Stimulated activated naive CD8-positive, alpha-beta T cell treated with anti-CD3 and anti-CD28 coated beads, Interleukin-15, Interleukin-2, amounts not matched to agents 100 U/mL and 50 U/mL, for 24 hours (primary cell): ENCODE measurements at regions not wholly inside any gene's neighbourhood (a gene's known extent, or its start where the extent isn't known, plus 50 kb on each side); places are given as distances from the start of the nearest gene placed in this dataset.

ENCODE experiments used
- ATAC-seq: fragments of 150-1000 bp; cut with Tn5 transposase; one replicate; pipeline ENCODE4 v1.10.0; 2021
- DNase-seq: peaks from one replicate; pipeline ENCODE4 v3.0.0; 2021

DNA sequence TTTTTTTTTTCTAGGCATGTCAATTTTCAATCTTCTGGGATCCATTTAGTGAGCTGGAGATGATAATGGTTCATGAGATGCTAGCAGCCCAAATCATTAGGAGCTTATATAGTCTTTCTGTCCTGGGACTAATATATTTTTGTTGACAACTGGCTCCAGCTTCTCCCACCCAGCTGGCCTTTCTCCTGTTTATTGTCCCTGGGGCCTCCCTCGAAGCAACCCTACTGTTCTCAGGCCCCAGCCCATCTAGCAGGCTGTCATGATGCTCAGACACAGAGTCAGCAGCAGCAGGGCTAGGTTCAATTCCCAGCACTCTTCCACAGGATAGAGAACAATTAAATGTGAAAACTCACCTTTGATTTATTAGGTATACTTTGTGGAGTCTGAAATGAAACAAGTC, 127.6 kb upstream of the MID1 start:
- no peak for ATAC-seq
- DNase-seq = no peak

DNA sequence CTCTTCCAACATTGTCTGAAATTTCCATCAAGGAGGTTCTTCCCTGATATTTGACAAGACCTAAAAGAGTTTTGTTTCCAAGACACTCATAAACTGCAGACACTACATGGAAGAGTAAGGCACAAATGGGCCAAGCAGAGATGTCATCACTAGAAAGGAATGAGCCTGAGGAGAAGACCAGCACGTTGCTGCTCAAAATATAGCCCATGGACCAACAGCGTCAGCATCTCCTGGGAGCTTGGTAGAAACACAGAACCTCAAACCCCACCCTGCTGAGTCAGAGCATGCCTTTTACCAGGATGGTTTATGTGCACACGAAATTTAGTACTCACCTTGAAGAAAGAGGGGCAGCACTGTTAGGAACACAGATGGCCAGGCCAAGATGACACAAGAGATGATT, 128.7 kb upstream of the MID1 start:
- DNase-seq (no peak), ATAC-seq (no peak)

DNA sequence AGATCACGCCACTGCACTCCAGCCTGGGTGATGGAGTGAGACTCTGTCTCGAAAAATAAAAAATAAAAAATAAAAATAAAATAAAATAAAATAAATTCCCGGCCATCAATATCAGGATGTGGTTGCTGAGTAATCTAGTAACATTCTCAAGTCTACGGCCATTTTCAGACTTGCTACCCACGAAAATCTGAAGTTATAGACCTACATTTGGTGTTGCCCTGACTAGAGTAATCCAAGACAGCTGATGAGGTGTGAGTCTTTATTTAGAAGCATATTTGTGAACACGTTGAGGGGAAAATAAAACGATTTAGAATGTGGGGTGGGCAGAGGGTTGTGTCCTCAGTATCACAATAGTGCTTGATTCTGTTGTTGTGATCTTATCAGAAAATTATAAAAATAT, 130.2 kb upstream of the MID1 start:
- ATAC-seq (no peak), DNase-seq (no peak)

DNA sequence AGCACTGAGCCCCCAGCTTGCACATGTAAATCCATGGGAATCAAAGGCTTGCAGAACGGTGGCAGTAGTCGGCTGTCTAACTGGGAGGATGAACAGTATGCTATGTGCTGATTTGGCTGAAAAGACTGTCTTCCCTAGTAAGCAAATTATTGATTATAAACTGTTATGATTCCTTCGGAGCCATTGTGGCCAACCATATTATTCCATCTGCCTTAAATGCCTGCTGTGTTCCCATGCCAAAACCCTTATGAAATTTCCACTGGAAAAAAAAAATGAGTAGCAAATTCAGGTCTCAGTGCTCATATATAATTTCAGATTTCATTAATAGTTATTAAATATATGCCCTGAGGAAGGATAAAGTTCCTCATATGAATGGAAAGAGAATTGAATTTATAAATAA, 132.7 kb upstream of the MID1 start:
- no peak for ATAC-seq
- DNase-seq = no peak

DNA sequence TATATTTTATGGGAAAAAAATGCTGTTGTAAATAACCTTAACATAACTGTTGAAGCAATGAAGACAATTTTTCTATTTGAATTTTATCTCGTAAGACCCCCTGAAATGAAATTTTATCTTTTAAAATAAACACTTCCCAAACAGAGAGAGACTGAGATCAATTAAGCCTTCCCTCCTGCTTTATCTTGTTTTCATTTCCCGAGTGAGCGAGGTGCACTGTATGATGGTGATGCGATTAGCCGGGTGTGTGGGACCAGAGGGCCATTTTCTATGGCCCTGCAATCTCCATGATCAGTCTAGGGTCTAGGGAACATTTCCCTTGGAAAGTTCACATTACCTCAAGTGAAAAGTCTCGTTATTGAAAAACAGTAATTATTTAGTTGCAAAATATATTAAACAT, 134.1 kb upstream of the MID1 start:
- DNase-seq (no peak), ATAC-seq (no peak)

DNA sequence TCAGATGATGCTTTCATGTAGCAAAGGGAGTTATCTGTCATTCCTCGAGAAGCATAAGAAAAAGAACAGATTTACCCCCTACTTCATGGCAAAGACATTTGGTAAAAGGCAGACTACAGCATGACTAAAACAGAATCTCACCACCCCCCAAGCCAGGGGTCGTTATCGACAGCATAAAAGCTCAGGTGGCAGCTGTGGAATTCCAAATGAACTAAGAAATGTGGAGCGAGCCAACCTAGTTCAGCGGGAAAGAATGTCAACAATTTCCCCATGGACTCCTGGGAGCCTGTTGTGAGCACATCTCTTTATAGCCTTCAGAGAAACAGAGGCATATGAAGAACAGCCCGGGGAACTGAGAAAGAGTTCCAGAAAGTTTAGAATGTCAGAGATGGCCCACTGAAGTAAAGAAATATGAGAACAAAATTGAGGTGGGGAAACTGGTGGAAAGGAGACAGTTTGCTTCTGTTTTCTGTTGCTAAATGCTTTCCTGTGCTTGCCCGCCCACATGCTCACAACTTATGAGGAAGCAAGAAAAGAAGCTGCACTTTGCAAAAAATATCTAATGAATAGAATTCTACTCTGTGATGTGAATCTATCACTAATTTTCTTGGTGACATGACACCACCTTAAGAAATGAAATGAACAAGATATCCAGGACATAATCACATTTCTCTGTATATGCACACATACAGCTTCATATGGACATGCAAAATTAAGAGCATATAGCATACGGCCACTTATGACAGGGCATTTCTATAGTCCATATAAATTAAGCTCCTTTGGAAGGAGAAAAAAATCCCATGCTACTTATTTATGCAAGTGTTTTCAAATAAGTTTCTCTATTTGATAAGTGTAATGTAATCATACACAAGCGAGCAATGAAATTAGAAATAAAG, 135.3 kb upstream of the MID1 start:
- ATAC-seq (no peak), DNase-seq (no peak)

DNA sequence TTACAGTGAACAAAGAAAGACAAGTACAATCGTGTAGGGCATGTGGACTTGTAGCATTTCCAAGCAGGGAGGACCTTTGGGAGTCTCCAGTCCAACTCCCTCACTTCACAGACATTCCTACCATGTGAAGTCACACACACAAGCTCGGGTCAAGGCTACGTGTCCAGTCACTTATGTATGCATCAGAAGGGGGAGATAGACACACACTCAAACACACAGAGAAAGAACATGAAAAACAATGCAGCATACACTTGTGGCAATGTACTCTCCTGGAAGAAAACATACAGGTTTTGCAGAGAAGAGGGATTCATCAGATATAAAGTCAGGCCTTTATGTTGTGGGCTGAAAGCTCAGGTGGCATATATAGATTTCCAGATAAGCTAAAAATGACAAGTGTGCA, 136.1 kb upstream of the MID1 start:
- no peak for DNase-seq
- no peak for ATAC-seq

DNA sequence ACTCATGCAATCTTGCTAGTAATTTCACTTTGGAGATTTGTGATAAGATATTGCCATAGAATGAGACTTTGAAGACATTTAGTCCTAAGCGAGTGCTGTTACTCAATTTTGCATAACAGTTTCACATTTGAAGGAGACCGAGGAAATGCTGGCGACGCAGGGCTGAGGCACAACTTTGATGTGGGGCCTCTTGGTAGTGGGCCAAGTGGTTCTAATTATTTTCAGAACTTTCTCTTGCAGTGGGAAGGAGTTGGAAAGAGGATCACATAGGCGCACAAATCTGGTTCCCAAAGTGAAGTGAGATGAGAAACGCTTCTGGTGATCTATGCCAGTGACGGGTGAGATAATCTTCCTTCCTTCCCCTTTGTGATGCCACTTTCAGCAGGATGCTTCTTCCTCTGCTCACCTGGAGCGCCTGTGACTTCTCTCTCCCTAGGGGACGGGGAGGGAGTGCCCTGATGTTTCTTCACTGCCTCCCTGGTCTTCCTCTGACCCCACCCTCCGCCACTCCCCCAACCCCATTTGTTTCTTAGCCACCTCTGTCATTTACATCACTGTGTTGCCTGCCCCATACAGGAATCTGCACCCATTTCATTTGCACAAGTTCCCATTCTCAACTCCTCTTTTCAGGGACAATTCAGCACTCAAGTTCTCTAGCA, 138.9 kb upstream of the MID1 start:
- ATAC-seq = no peak
- DNase-seq = no peak

DNA sequence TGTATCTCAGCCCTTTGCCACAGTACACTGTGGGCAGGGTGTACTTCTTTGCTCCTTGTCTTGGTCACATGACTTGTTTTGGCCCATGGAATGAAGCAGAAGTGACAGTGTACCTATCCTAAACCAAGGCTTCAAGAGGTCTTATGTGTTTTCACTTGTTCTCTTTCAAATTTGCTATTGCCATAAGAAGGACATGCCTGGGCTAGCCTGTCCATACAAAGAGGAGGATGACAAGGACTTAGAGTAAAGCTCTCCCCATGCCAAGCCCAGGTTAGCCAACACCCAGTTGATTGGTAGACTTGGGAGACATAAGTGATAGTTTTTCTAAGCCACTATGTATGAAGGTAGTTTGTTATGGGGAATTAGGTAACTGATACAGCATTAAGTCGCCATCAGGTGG, 141.1 kb upstream of the MID1 start:
- DNase-seq = no peak
- no peak for ATAC-seq

DNA sequence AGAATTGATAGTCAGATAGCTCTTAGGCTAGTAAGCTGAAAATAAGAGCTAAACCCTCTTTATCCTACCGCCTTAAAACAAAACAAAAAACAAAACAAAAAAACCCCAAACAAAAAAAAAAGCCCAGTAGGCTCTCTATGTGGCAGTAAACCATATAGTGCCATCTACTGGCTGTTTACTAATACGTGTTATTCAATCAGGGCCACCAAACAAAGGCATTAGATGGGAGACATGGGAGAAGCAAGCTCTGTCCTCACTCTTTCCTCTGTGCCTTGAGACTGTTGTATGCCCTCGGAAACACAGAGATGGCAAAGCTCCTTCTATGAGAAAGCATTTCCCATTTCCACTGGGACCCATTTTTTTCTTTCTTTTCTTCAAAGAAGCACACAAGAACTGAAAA, 148.8 kb upstream of the MID1 start:
- DNase-seq (no peak), ATAC-seq (no peak)

DNA sequence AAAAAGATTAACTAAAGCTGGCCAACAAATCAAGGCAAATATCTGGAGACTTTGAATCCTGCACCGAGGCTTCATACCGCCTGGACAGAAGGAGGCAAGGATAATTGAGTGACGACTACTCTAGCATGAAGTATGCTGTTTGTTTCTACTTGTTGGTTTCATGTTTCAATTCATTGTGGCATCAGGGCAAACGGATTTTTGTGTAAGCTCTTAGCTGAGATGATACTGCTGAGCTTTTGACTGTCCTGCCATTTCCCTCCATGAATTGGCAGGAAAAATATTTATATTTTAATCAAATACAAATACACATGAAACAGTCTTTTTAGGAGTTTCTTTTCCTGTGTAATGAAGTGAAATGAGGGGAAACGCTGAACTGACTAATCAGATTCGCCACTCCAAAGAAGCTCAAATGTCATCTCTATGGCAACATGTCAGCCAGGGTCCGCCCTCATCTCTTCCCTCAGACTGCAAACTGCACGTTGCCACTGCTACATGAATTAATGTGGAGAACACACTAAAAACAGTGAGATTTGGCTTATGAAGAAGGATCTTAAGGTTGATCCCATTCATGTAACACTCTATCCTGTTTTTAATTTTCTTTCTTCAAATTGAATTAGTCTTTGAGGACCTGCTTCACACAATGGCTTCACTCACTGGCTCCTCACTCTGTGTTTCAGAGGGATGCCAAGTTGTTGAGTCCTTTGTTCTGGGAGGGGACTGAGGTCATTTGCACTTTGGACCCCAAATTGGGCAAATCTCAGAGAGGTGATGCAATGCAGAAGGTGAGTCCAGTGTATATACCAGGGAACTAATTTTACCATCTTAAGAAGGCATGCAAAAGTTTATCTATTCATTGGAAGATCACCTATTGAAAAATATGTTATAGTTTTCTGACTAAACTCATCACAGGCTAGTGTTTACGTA, 149.6 kb upstream of the MID1 start:
- DNase-seq (no peak), ATAC-seq (no peak)

DNA sequence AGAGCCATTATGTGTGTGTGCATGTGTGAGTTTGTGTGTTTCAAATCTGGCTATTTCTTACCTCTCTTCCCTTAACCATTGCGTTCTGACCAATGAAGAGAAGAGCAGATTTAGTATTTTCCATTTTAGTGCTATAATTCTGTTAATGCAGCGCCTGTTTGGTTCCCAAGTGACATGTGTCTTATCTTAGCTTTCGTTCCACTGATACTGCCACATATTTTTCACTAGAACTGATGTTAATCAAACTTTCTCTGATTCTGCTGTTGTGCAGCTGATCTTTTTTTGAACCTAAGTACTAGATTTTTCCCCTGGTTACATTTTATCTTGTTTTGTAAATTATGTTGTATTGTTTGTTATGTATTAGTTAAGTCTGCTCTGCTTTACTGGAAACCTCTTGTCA, 152.9 kb upstream of the MID1 start:
- DNase-seq (no peak), ATAC-seq (no peak)

DNA sequence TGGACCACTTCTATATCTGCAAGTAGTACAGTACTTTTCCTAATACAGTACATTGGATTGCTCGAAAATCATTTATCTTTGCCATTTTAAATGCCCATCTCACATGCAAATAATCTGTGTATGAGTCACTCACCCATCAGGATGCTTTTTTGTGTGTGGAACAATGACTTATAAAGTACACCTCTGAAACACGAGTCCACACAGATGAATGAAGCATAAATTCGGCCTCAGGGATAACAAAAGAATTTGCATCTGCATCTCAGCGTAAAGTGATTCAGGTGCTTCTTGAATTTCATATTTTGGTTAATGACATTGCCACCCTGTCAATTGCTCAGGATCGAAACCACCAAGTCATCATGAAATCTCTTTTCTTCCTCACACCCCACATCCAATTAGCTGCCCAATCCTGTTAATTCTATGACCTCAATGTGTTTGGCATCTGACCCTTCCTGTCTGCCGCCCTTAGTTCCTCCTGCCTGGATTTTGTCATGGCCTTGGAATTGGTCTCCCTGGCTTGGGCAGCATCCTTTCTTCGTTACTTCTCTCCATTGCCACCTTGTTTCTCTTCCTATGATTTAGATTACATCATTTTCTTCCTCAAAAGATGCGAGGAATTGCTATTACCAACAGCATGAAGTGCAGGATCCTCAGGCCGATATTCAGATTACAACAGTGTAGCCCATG, 161.6 kb upstream of the MID1 start:
- DNase-seq = no peak
- ATAC-seq = no peak

DNA sequence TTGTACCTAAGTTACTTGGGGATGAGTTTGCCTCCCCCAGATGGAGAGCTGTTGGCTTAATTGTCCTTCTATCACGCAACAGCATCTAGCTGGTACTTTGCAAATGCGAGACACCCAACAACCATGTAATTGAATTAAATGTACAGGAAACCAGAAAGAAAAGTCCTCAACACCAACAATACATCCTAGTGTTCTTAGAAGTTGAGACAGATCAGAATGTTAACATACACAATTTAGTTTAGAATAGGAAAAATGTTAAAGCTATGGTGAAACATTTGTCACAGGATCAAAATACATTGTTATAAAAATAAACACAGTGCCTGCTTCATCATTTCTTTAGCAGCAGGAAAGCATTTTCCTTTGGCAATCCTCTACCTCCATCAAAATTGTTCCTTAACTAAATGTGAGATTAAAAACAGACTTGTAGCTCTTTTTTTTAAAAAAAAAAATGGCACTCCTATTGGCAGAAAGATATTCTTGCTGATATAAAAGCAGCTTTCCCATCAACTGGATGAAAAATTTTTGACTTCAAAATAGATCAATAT, 163.1 kb upstream of the MID1 start:
- DNase-seq (no peak), ATAC-seq (no peak)

DNA sequence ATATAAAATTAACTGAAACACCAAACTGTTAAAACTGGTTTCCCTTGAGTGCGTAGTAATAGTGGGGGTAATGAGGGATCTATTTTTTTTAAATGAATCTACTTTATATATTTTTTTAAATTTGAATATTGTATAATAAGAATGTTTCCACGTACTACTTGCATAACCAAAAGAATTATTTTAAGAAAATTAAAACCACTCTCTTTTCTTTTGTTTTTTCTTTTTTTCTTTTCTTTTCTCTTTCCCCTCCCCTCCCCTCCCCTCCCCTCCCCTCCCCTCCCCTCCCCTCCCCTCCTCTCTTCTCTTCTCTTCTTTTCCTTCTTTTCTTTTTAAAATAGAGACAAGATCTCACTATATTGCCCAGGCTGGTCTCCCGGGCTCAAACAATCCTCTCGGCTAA, 166.9 kb upstream of the MID1 start:
- no peak for ATAC-seq

DNA sequence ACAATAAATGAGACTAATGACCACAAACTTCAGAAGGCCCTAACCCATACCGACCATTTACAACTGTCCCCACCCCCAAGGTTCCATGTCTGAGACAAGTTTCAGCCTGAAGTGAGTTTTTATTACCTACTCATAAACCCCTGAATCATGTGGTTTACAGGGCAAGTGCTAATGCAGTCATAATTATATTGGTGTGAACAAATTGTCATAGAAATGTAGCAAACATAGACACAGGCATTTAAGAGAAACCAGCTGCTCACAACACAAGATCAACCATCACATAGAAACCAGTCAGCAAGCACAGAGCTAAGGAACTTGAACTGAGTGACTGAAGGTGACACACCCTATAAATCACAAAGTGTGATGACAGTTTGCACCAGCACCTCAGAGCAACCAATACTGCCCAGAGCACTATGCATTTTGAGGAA, 173.8 kb upstream of the MID1 start:
- ATAC-seq (no peak), DNase-seq (no peak)

More for the DNA sequence above, 166.9 kb upstream of the MID1 start:
- no peak for DNase-seq

DNA sequence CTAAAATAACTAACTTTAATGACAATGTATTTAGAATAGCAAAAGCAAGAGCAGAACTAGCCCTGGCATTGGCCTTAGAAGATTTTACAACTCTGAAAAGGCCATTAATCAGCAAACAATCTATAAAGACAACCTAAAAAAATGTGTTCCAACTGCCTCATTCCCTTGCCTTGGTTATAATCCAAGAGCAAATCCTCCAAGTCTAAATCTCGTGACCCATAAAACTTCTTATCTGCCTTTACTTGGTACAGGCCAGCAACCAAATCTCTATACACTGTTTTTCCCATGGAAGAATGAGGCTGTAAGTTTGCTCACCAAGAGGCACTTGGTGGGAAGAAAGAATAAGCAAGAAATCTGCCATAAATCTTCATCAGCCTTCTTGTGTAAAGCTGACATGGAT, 175.3 kb upstream of the MID1 start:
- ATAC-seq (no peak), DNase-seq (no peak)

DNA sequence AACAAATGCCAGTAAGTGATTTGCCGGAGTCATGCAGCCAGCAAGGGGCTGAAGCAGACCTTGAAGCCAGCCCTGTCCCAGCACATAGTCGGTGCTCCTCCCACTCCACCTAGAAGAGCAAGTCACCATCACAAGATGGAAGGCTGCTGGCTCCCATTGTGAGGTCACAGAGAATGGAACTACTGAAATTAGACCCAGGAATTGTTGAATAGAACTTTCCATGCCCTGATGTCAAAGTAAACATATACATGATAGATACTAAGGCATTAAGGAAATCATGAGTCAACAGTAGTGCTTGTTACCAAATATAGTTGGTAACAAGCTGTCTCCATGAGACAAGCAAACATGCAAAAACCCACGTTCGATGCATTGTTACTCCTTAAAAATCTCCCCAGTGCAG, 177.1 kb upstream of the MID1 start:
- DNase-seq = no peak
- ATAC-seq = no peak

DNA sequence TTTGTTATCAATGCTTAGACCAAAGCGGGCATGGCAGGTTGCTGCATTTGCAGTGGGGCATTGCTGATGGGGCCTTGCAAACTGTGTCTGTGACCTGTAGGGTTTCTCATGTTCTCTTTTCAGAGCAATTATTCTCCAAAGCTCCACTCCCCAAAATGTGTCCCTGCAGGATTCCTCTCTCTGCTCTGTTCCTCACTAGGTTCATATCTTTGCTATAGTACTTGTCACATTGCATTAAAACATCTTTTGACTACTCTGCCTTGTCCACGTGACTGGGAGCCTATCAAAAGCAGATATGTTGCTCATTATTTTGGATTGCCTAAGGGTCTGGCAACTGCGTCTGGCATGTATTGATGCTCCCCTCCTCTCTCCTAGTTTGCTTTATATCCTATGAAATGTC, 177.7 kb upstream of the MID1 start:
- ATAC-seq (no peak), DNase-seq (no peak)

DNA sequence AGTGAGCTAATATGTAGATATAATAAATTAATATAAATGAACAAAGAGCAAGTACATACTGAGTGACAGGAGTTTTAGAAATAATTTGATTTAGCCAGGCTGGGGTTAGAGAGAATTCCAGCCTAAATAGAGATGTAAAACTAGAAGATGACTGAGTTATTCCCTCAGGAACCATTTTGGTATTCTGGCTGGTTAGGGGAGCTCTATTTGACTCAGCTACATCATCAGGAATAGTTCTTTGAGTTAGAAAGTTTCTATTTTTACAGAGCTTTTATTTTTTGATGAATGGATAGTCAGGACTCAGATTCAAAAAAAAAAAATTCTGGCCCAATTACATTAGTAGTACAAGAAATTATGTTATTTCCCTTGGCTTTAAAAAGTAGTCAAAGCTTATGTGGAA, 180.4 kb upstream of the MID1 start:
- DNase-seq (no peak), ATAC-seq (no peak)

DNA sequence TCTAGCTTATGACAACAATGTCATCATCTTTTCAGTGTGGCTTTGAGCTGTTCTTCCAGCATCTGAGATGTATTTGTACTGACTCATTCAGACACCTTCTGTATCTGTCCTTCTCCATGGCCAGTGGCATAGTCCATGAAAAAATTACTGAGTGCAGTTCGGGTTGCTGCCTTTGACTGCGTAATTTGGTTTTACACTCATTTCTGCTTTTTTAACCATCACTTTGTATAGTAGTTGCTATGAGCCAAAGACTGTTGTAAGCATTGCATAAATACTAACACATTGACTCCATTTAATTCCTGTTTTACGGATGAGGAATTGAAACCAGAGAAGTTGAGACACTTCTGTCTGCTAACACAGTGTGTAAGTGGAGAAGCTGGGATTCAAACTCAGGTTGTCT, 190.7 kb upstream of the MID1 start:
- DNase-seq = no peak

DNA sequence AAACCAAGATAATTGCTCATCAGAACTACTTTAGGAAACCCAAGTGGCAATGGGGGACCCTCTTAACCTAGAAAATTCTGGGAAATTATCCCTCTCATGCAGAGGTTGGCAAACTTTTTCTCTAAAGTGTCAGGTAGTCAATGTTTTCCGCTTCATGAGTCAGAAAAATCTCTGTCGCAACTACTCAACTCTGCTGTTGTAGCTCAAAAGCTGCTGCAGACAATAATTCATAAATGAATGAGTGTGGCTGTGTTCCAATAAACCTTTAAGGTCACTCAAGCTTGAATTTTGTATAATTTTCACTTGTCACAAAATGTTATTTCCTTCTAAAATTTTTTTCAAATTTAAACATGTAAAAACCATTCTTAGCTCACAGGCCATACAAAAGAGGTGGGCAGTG, 193.4 kb upstream of the MID1 start:
- no peak for ATAC-seq
- DNase-seq = no peak

More for the DNA sequence above, 190.7 kb upstream of the MID1 start:
- no peak for ATAC-seq
